SK-N-SH (cell line): ENCODE measurements at regions not wholly inside any gene's neighbourhood (a gene's known extent, or its start where the extent isn't known, plus 50 kb on each side); places are given as distances from the start of the nearest gene placed in this dataset.

Experiments used
- EP300 ChIP-seq, 2 experiments: IDR thresholded peaks; 2 replicates each; pipeline versions ENCODE4 v1.4.0 to v1.6.1; 2012; ENCODE audit warnings: borderline replicate concordance in 1 of 2, low read depth in 1 of 2, low read length in 1 of 2
- EZH2phosphoT487 ChIP-seq: fragments of 200-600 bp; sonication (generic); IDR thresholded peaks from 2 replicates; pipeline ENCODE4 v1.6.1; 2017; ENCODE audit warnings: low read depth, mixed run types, mild to moderate bottlenecking, antibody characterized with exemption, moderate library complexity, borderline replicate concordance
- FOXM1 ChIP-seq: IDR thresholded peaks from 2 replicates; pipeline ENCODE4 v1.4.0; 2012; ENCODE audit warnings: low read depth, mild to moderate bottlenecking
- POLR2AphosphoS5 ChIP-seq: IDR thresholded peaks from 2 replicates; pipeline ENCODE4 v1.6.1; 2012; ENCODE audit warnings: low read depth, low read length
- RAD21 ChIP-seq: IDR thresholded peaks from 2 replicates; pipeline ENCODE4 v1.6.1; 2012; ENCODE audit warnings: mild to moderate bottlenecking, low read length
- TAF1 ChIP-seq: IDR thresholded peaks from 2 replicates; pipeline ENCODE4 v1.6.1; 2012; ENCODE audit warnings: low read depth, mild to moderate bottlenecking, low read length, moderate library complexity, borderline replicate concordance
- TF ChIP-seq, protein P1 (sequence below): fragments of 200-600 bp; sonication (generic); IDR thresholded peaks from 2 replicates; pipeline ENCODE4 v1.6.1; 2017; ENCODE audit warnings: antibody characterized with exemption, mild to moderate bottlenecking, moderate library complexity
- TF ChIP-seq, protein P2 (sequence below): IDR thresholded peaks from 2 replicates; pipeline ENCODE4 v1.4.0; 2012; ENCODE audit warnings: low read depth, borderline replicate concordance
- TF ChIP-seq, protein P3 (sequence below): fragments of 150-350 bp; IDR thresholded peaks from 2 replicates; pipeline ENCODE4 v1.6.1; 2016; ENCODE audit warnings: mild to moderate bottlenecking, low read depth, low read length

DNA sequence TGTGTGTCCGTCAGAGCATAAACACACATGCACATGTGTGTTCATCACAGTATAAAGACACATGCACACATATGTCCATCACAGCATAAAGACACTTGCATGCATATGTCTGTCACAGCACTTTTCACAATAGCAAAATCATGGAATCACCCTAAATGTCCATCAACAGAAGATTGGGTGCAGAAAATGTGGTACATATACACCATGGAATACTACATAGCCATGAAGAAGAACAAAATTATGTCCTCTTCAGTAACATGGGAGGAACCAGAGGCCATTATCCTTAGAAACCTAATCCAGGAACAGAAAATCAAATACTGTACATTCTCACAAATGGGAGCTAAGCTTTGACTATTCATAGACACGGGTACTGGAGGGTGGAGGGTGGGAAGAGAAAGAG is 732.2 kb downstream of the GALR1 start:
- no peak for TF ChIP-seq EZH2phosphoT487
- no peak for TF ChIP-seq FOXM1
- no peak for TF ChIP-seq TAF1
- TF ChIP-seq, protein P1, sequence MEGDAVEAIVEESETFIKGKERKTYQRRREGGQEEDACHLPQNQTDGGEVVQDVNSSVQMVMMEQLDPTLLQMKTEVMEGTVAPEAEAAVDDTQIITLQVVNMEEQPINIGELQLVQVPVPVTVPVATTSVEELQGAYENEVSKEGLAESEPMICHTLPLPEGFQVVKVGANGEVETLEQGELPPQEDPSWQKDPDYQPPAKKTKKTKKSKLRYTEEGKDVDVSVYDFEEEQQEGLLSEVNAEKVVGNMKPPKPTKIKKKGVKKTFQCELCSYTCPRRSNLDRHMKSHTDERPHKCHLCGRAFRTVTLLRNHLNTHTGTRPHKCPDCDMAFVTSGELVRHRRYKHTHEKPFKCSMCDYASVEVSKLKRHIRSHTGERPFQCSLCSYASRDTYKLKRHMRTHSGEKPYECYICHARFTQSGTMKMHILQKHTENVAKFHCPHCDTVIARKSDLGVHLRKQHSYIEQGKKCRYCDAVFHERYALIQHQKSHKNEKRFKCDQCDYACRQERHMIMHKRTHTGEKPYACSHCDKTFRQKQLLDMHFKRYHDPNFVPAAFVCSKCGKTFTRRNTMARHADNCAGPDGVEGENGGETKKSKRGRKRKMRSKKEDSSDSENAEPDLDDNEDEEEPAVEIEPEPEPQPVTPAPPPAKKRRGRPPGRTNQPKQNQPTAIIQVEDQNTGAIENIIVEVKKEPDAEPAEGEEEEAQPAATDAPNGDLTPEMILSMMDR: no peak
- TF ChIP-seq POLR2AphosphoS5: no peak
- TF ChIP-seq EP300 (IDR thresholded peaks at IDR 0.05; ENCODE audit: borderline replicate concordance in 1 of 2, low read depth in 1 of 2, low read length in 1 of 2): no peak
- TF ChIP-seq, protein P2, sequence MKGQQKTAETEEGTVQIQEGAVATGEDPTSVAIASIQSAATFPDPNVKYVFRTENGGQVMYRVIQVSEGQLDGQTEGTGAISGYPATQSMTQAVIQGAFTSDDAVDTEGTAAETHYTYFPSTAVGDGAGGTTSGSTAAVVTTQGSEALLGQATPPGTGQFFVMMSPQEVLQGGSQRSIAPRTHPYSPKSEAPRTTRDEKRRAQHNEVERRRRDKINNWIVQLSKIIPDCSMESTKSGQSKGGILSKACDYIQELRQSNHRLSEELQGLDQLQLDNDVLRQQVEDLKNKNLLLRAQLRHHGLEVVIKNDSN: no peak
- TF ChIP-seq, protein P3, sequence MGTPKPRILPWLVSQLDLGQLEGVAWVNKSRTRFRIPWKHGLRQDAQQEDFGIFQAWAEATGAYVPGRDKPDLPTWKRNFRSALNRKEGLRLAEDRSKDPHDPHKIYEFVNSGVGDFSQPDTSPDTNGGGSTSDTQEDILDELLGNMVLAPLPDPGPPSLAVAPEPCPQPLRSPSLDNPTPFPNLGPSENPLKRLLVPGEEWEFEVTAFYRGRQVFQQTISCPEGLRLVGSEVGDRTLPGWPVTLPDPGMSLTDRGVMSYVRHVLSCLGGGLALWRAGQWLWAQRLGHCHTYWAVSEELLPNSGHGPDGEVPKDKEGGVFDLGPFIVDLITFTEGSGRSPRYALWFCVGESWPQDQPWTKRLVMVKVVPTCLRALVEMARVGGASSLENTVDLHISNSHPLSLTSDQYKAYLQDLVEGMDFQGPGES: no peak
- no peak for TF ChIP-seq RAD21
